T-helper 2 cell treated with Interferon-gamma antibody and Interleukin-4, amounts not matched to agents 100 ng/mL and 5 ng/mL, for 36 hours (primary cell): ENCODE measurements at regions not wholly inside any gene's neighbourhood (a gene's known extent, or its start where the extent isn't known, plus 50 kb on each side); places are given as distances from the start of the nearest gene placed in this dataset.

Source experiments
- intact Hi-C: fragments of 100-400 bp; cut with micrococcal nuclease; formaldehyde crosslinking; loops from one replicate; pipeline ENCODE4 v1.15.1; 2023

DNA sequence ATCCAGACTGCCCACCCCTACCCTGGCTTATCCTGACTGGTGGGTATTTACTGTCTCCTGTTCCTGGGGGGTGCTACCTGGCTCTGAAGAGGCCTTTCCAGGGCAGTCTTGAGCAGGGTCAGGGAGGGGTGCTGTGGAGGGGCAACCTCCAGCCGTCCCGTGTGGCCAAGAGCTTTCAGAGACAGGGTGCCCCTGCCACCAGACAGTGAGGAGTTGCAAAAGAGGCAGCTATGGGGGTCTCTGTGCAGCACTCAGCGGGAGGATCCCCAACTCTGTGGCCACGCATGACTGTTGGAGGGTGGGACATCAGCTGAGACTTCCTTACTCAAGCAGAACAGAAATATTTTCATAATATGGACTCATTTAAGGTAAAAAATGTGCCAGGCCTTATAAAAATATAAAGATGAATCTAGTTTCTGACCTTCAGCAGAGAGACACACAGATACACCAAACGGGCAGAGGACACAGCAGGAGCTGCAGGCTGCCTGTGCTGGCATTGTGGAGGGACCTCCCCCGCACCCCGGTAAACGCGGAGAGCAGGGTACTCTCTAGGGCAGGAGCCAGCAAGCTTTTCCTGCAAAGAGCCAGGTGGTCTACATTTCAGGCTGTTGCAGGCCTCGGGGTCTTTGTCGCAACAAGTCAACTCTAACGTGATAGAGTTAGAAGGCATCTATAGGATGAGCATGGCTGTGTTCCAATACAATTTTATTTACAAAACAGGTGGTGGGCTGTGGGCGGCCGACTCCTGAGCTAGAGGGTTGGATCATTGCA, 252.6 kb downstream of the RHOU start:
- intact Hi-C loops = no loop called here

DNA sequence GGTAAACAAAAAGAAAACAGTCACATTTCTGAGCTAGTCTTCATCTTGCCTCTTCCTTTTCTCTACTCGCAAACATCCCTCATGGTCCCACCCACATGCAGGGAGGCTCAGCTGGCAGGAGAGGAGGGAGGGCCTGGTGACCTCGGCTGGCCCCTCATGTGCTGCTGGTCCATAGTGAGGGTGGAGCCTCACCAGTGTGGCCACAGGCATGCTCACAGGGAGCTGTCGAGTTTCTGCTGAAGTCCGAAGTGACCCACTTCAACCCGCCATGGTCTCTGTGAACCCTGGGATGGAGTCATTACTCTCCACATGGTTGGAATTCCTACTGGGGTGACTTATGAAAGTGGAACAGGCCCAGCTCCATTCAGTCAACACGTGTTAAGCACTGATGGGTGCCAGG, 253.4 kb downstream of the RHOU start:
- intact Hi-C loops = no loop called here

- intact Hi-C loops = no loop called here
Measured at GRCh38 chr1:228989176-228989575, 253.9 kb downstream of the RHOU start.

- intact Hi-C loops = no loop called here
Measured at GRCh38 chr1:228989676-228989991, 254.4 kb downstream of the RHOU start.

GRCh38 chr1:228989992-228990827, 254.9 kb downstream of the RHOU start:
- intact Hi-C loops = loop anchor here (10.0 kb wide), 1 partner anchor 855 kb away; no protein-coding TSS in a partner anchor

DNA sequence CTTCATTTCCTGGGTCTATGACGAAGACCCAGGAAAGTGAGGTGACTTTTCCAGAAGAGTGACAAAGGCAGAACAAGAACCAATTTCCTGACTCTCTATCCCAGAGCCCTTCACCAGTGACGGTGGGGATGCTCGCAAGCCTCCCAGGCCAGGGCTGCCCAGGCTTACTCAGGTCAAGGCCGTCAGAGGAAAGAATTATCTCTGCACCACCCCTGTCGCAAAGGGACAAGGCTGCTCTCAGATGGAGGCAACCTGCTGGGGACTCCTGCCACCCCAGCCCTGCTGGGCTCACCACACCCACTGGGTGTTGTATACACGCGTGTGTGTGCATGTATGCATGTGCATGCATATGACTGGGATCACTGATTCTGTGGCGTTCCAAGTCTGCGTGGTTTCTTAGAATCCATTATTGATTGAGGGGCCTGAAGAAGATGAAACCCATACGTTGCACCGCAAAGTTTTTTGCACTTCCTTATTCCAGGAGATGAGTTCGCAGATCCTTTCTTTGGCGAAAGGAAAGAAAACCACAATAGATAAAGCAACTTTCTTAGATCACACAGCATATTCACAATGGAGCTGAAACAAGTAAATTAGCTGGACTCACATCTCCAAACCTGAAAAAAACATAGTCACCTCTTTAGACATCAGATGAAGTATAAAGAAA, 255.8 kb downstream of the RHOU start:
- intact Hi-C loops = loop anchor here (10.0 kb wide), 1 partner anchor 854 kb away; no protein-coding TSS in a partner anchor

DNA sequence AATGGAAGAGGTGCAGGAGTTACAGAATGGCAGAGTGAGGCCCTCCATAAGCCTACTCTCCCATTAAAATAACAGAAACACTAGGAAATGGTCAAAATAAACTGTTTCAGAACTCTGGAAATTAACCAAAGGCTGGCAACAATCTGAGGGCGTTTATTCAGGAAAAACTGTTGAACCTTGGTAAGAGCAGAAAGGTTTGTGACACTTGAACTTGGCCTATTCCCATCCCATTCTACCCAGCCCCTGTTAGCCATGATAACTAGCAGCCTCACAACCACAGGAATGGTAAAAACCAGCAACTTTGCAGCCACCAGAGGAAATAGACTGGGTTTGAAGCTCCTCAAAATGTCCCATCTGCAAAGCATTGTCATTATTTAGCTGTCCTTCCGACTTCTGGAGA, 256.8 kb downstream of the RHOU start:
- intact Hi-C loops = loop anchor here (10.0 kb wide), 1 partner anchor 853 kb away; no protein-coding TSS in a partner anchor

GRCh38 chr1:228992907-228993535, 257.7 kb downstream of the RHOU start:
- intact Hi-C loops = loop anchor here (10.0 kb wide), 1 partner anchor 852 kb away; no protein-coding TSS in a partner anchor

DNA sequence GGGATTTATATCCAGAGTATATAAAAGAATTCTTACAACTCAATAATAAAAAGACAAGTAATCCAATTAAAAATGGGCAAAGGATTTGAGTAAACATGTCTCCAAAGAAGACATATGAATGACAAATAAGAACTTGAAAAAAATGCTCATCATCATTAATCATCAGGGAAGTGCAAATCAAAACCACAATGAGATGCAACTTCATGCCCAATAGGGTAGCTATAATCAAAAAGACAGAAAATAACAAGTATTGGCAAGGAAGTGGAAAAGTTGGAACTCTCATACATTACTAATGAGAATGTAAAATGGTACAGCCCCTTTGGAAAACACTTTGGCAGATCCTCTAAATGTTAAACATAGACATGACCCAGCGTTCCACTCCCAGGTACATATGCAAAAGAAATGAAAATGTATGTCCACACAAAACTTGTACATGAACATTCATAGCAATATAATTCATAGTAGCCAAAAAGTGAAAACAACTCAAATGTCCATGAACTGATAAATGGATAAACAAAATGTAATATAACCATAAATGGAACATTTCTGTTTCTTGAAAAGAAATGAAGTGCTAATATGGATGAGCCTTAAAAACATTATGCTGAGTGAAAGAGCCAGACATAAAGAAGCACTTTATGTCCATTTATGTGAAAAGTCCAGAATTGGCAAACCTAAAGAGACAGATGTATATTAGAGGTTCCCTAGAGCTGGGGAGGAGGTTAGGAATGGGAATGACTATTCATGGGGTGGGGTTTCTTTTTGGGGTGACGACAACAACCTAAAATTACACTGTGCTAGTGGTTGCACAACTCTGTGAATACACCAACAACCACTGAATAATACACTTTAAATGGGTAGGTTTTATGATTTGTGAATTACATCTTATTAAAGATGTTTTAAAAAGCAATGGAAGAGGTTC, 259.7 kb downstream of the RHOU start:
- intact Hi-C loops = loop anchor here (10.0 kb wide), 1 partner anchor 850 kb away; no protein-coding TSS in a partner anchor

DNA sequence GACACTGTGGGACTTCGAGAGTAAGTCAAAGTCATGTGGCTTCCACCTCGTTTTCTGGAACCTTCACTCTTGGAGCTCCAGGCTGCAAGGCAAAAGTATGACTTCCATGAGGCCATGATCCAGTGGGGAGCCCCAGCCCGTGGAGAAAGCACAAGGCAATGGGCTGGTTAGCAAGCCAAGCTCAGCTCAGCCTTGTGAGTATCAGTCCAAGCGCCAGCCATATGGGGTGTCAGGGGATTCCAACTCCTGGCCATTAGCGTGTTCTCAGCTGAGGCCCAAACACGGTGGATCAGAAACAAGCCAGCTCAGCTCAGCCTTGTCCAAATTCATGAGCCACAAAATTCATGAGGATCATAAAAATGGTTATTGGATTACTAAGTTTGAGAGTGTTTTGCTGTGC, 261.0 kb downstream of the RHOU start:
- intact Hi-C loops = loop anchor here (10.0 kb wide), 1 partner anchor 849 kb away; no protein-coding TSS in a partner anchor

- intact Hi-C loops = loop anchor here (10.0 kb wide), 1 partner anchor 847 kb away; no protein-coding TSS in a partner anchor
Measured at GRCh38 chr1:228997721-228998144, 262.5 kb downstream of the RHOU start.

DNA sequence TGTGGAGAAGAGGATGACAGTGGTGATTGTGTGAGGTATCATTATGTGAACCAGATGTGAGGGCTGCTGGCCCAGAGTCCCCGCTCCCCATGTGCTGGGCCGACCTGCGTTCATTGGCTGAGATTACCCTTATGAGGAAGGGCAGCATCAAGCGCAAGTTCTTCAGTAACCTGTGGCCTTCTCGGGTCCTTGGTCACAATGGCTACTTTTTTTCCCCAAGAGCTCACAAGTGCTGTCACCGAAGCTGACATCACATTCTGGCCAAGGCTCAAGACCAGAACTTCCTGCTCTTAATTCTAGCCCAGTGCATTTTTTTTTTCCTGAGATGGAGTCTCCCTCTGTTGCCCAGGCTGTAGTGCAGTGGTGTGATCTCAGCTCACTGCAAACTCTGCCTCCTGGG, 262.9 kb downstream of the RHOU start:
- intact Hi-C loops = loop anchor here (10.0 kb wide), 1 partner anchor 847 kb away; no protein-coding TSS in a partner anchor

DNA sequence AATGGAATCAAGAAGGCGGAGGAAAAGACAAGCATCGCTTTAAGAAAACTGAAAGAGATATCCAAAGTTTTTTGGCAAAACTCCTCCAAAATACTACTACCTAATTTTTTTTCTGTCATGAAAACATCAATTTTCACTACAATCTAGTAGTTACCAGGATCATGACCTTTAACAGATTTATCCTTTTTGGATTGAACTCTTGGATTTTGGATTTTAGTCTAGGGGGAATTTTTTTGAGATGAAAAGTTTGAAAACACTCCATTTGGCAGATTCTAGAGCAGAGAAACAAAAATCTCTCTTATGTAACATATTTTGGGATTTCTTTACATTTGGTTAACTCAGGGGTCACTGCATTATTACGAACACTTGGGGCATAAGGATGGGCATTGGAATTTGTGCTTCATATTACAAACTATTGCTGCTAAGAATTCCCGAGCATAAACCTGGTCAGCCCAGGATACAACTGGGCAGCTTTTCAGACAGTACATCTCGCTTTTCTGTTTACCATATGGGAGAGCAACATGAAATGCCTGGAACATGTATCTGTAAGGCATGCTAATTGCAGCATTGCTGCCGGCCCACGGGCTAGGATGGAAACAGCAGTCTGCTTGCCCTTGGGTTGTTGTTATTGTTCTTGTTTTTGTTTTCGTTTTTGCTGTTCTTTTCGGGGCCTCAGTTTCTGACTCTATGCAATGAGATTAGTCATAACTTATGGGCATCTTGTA, 264.3 kb downstream of the RHOU start:
- intact Hi-C loops = loop anchor here (10.0 kb wide), 1 partner anchor 845 kb away; no protein-coding TSS in a partner anchor

DNA sequence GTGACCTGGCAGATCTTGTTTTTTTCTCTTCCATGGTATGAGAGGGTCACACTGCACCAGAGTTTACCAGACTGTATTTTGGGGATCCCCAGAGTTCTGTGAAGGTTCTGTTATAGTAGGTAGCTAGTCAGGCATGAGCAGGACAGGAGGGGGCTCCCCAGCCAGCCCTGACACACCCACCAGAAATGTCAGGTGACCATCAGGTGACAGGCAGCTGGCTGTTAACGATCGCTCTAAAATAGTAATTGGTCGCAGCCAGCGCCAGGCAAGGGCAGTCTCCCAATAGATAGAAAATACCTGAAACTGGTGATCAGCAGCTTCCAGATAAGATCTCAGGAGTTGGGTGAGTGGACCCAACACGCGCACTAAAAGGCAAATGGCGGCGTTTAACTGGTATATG, 264.9 kb downstream of the RHOU start:
- intact Hi-C loops = no loop called here

- intact Hi-C loops = no loop called here
Measured at GRCh38 chr1:229001467-229002011, 266.3 kb downstream of the RHOU start.

DNA sequence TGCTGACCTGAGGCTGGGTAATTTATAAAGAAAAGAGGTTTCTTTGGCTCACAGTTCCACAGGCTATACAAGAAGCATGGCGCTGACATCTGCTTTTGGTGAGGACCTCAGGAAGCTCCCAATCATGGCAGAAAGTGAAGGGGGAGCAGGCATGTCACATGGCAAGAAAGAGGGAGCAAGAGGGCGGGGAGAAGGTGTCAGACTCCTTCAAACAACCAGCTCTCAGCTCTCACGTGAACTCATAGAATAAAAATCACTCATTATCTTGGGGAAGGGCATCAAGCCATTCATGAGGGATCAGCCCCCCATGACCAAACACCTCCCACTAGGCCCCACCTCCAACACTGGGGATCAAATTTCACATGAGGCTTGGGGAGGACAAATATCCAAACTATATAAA, 266.8 kb downstream of the RHOU start:
- intact Hi-C loops = no loop called here

DNA sequence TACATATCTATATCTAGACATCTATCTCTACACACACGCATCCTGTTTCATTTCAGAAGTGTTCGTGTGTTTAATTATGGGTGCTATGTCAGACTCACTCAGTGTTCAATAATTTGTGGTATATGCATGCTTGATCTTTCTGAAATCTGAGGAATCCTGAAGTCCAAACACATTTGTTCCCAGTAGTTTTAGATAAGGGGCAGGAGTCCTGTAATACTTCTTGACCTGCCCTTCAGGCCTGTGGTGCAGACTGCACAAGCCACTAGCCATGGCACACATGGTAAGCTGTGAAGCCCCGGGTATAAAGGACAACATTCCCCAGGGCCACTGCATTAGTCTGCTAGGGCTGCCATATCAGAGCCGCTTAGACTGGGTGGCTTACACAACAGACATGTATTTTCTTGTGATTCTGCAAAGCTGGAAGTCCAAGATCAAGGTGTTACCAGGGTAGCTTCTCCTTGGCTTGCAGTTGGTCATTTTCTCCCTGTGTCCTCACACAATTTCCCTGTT, 267.2 kb downstream of the RHOU start:
- intact Hi-C loops = no loop called here

GRCh38 chr1:229003233-229004031, 267.5 kb upstream of the RAB4A start:
- intact Hi-C loops = no loop called here
